MCF 10A (cell line): ENCODE measurements at regions not wholly inside any gene's neighbourhood (a gene's known extent, or its start where the extent isn't known, plus 50 kb on each side); places are given as distances from the start of the nearest gene placed in this dataset.

Source experiments
- BruUV-seq: library from RNA; stranded (reverse); fragments of 400-500 nt; replicated peaks from 2 replicates; lab custom pipeline; 2021; lab: Mats Ljungman, UMichigan
- CTCF ChIA-PET: fragments of 300-600 bp; sonication (Branson Sonifier 250); formaldehyde crosslinking; extraction: SDS; loops from one replicate; lab custom pipeline; 2021; ENCODE audit warnings: antibody characterized with exemption, inconsistent platforms; lab: Yijun Ruan, JAX
- POLR2A ChIA-PET: fragments of 300-600, 350-650 bp; sonication (Branson Sonifier 250); formaldehyde crosslinking; extraction: SDS; loops from one replicate; lab custom pipeline; 2020; ENCODE audit warnings: antibody characterized with exemption, inconsistent platforms; lab: Yijun Ruan, JAX
- DNase-seq: peaks from one replicate; pipeline ENCODE4 v3.0.0-alpha.2; 2018; ENCODE audit not compliant: unreplicated experiment
- H3K27ac Mint-ChIP-seq: one replicate; pipeline ENCODE4 v1.8.0; 2022; ENCODE audit warnings: mild to moderate bottlenecking, low read depth, mixed read lengths; ENCODE audit not compliant: unreplicated experiment
- H3K27me3 Mint-ChIP-seq: one replicate; pipeline ENCODE4 v1.8.0; 2022; ENCODE audit warnings: mixed read lengths; ENCODE audit not compliant: insufficient read depth, unreplicated experiment
- H3K36me3 Mint-ChIP-seq: one replicate; pipeline ENCODE4 v1.8.0; 2022; ENCODE audit warnings: mild to moderate bottlenecking, moderate library complexity, mixed read lengths; ENCODE audit not compliant: insufficient read depth, unreplicated experiment
- H3K4me1 Mint-ChIP-seq: one replicate; pipeline ENCODE4 v1.8.0; 2022; ENCODE audit warnings: mixed read lengths; ENCODE audit not compliant: insufficient read depth, unreplicated experiment
- H3K4me3 Mint-ChIP-seq: one replicate; pipeline ENCODE4 v1.8.0; 2022; ENCODE audit warnings: mild to moderate bottlenecking, moderate library complexity, mixed read lengths; ENCODE audit not compliant: unreplicated experiment
- H3K9me3 Mint-ChIP-seq: one replicate; pipeline ENCODE4 v1.8.0; 2022; ENCODE audit warnings: mixed read lengths; ENCODE audit not compliant: unreplicated experiment
- intact Hi-C: fragments of 100-400 bp; cut with micrococcal nuclease; formaldehyde crosslinking; loops from 2 replicates; pipeline ENCODE4 v1.14.1; 2022
- TF ChIP-seq, protein P1 (sequence below): fragments of 200-600 bp; IDR thresholded peaks from one replicate; pipeline ENCODE4 v1.8.0; 2022; ENCODE audit warnings: antibody characterized with exemption, mild to moderate bottlenecking; ENCODE audit not compliant: unreplicated experiment

DNA sequence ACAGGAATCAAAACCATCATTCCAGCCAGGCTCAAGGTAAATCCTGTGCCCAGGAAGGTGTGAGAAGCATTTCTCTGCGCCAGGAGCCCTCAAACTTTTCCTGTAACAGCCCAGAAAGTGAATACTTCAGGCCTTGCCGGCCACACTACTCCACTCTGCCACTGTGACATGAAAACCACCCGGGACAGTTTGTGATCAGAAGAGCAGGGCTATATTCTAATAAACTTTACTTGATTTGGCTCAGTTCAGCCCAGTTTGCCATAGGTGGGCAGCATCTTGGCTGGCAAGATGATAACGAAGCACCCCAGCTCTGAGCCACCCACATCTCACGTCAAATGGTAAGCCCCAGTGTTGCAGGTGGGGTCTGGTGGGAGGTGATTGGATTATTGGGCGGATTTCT lies 249.4 kb downstream of the DLL1 start:
- CTCF ChIA-PET, result no interaction called here
- Mint-ChIP-seq H3K4me1 (no peaks in the 10 kb centered on the region), H3K27ac (no peak overlapping the region), H3K4me3 (no peak overlapping the region), H3K27me3 (peaks cover 17% of the 10 kb centered on the region), H3K9me3 (no peaks in the 10 kb centered on the region), H3K36me3 (no peaks in the 10 kb centered on the region)
- TF ChIP-seq, protein P1, sequence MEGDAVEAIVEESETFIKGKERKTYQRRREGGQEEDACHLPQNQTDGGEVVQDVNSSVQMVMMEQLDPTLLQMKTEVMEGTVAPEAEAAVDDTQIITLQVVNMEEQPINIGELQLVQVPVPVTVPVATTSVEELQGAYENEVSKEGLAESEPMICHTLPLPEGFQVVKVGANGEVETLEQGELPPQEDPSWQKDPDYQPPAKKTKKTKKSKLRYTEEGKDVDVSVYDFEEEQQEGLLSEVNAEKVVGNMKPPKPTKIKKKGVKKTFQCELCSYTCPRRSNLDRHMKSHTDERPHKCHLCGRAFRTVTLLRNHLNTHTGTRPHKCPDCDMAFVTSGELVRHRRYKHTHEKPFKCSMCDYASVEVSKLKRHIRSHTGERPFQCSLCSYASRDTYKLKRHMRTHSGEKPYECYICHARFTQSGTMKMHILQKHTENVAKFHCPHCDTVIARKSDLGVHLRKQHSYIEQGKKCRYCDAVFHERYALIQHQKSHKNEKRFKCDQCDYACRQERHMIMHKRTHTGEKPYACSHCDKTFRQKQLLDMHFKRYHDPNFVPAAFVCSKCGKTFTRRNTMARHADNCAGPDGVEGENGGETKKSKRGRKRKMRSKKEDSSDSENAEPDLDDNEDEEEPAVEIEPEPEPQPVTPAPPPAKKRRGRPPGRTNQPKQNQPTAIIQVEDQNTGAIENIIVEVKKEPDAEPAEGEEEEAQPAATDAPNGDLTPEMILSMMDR, result no peak
- POLR2A ChIA-PET, result interaction anchor here (1.4 kb wide), 1 partner anchor 15 kb away, joined by 3 read pairs; no protein-coding TSS in a partner anchor
- no TSS peak for BruUV-seq
- DNase-seq, result no peak
- intact Hi-C loops, result no loop called here

DNA sequence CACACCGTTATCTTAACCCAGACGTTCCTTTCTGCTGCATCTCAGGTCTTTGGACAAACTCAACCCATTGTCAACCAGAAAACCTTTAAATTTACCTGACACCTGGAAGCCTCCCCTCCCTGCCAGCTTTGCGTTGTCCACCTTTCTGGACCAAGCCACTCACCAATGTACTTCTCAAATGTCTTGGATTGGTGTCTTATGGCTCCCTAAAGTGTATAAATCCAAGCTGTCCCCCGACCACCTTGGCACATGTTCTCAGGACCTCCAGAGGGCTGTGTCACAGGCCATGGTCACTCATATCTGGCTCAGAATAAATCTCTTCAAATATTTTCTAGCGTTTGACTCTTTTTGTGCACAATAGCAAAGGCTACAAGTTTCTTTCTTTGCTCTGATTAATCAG lies 250.0 kb downstream of the DLL1 start:
- BruUV-seq, result no TSS peak
- intact Hi-C loops, result no loop called here
- no peak for DNase-seq
- Mint-ChIP-seq H3K27me3 (peaks cover 13% of the 10 kb centered on the region), H3K4me1 (no peaks in the 10 kb centered on the region), H3K36me3 (no peaks in the 10 kb centered on the region), H3K9me3 (no peaks in the 10 kb centered on the region), H3K4me3 (no peak overlapping the region), H3K27ac (no peak overlapping the region)
- TF ChIP-seq, protein P1, result no peak
- CTCF ChIA-PET, result interaction anchor here (0.5 kb wide), 1 partner anchor 262 kb away, joined by 3 read pairs; no protein-coding TSS in a partner anchor
- POLR2A ChIA-PET, result interaction anchor here (1.4 kb wide), 1 partner anchor 15 kb away, joined by 3 read pairs; no protein-coding TSS in a partner anchor

DNA sequence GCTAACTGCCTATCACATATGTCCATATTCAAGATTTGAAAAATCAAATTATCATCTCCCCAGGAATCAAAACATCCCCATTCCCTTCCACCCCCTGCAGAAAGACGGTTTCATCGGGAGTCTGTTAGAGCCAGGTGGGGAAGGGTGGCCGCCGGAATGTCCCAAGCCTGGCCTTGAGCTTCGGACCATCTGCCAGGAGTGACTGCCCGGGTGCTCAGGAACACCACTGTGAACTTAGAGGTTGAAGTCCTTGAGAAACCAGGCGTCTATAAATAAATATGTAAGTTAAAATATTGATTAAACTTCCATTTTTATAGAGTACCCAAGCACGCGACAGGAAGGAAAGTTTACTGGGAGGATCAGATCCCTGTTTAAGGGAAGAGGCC lies 250.8 kb downstream of the DLL1 start:
- POLR2A ChIA-PET, result interaction anchor here (1.4 kb wide), 1 partner anchor 14 kb away, joined by 3 read pairs; no protein-coding TSS in a partner anchor
- H3K4me1 Mint-ChIP-seq, result no peaks in the 10 kb centered on the region
- TF ChIP-seq, protein P1, result no peak

DNA sequence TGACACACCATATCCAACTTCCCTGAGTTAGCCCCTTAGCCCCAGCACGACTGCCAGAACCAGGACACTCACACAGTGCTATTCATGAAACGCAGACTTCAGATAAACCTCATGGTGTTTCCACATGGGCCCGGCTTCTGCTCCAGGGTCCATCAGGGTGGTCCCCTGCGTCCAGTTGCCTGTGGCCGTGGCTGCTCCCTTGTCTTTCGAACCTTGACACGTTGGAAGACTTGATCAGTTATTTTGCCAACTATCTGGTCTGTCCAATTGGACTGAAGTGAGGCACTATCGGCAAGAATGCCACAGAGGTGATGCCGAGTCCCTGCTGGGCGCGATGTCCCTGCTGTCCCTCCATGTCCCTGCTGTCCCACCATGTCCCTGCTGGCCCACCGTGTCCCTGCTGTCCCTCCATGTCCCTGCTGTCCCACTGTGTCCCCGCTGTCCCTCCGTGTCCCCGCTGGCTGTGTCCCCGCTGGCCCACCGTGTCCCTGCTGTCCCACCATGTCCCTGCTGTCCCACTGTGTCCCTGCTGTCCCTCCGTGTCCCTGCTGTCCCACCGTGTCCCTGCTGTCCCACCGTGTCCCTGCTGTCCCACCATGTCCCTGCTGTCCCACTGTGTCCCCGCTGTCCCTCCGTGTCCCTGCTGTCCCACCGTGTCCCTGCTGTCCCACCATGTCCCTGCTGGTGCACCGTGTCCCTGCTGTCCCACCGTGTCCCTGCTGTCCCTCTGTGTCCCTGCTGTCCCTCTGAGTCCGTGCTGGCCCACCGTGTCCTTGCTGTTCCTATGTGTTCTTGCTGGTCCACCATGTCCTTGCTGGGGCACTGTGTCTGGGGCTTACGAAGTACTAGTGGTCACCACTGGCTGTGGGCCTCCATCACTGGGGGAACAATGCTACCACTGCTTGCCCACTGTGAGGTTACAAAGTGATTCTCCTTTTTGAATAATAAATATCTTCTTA lies 251.4 kb downstream of the DLL1 start:
- no peak for DNase-seq
- TF ChIP-seq, protein P1, result no peak
- H3K4me1 Mint-ChIP-seq, result no peaks in the 10 kb centered on the region
- CTCF ChIA-PET, result no interaction called here
- no peaks in the 10 kb centered on the region for H3K36me3 Mint-ChIP-seq
- no peak overlapping the region for H3K4me3 Mint-ChIP-seq
- no peaks in the 10 kb centered on the region for H3K9me3 Mint-ChIP-seq
- no TSS peak for BruUV-seq
- intact Hi-C loops, result no loop called here
- H3K27ac Mint-ChIP-seq, result no peak overlapping the region
- no peaks in the 10 kb centered on the region for H3K27me3 Mint-ChIP-seq
- POLR2A ChIA-PET, result no interaction called here

More for the DNA sequence above, 250.8 kb downstream of the DLL1 start:
- no TSS peak for BruUV-seq
- Mint-ChIP-seq H3K4me3 (no peak overlapping the region), H3K27ac (no peak overlapping the region), H3K27me3 (peaks cover 5% of the 10 kb centered on the region), H3K36me3 (no peaks in the 10 kb centered on the region), H3K9me3 (no peaks in the 10 kb centered on the region)
- CTCF ChIA-PET, result no interaction called here
- DNase-seq, result no peak
- intact Hi-C loops, result no loop called here
